ENCODE measurements at regions not wholly inside any gene's neighbourhood (a gene's known extent, or its start where the extent isn't known, plus 50 kb on each side); places are given as distances from the start of the nearest gene placed in this dataset.

- POLR2A ChIA-PET, result no interaction called here
- CTCF ChIA-PET, result no interaction called here
Observed at GRCh38 chr16:54458923-54459322, 172.3 kb upstream of the IRX3 start.

GRCh38 chr16:54456291-54456690 lies 169.7 kb upstream of the IRX3 start:
- CTCF ChIA-PET, result no interaction called here
- POLR2A ChIA-PET, result no interaction called here

GRCh38 chr16:54455030-54455725 lies 168.6 kb upstream of the IRX3 start:
- ChIA-PET CTCF (no interaction called here), POLR2A (no interaction called here)

GRCh38 chr16:54454616-54455015 lies 168.0 kb upstream of the IRX3 start:
- ChIA-PET CTCF (interaction anchor here (0.7 kb wide), 1 partner anchor 33 kb away, joined by 3 read pairs; no protein-coding TSS in a partner anchor), POLR2A (no interaction called here)

- ChIA-PET POLR2A (no interaction called here), CTCF (interaction anchor here (0.7 kb wide), 1 partner anchor 33 kb away, joined by 3 read pairs; no protein-coding TSS in a partner anchor)
Observed at GRCh38 chr16:54453871-54454270, 167.3 kb upstream of the IRX3 start.

- ChIA-PET CTCF (no interaction called here), POLR2A (no interaction called here)
Observed at GRCh38 chr16:54447576-54448440, 161.2 kb upstream of the IRX3 start.

GRCh38 chr16:54446639-54447038 lies 160.1 kb upstream of the IRX3 start:
- CTCF ChIA-PET, result no interaction called here
- POLR2A ChIA-PET, result no interaction called here

- CTCF ChIA-PET, result no interaction called here
- POLR2A ChIA-PET, result no interaction called here
Observed at GRCh38 chr16:54444851-54445458, 158.4 kb upstream of the IRX3 start.

GRCh38 chr16:54443839-54444238 lies 157.3 kb upstream of the IRX3 start:
- POLR2A ChIA-PET, result no interaction called here
- CTCF ChIA-PET, result no interaction called here

- CTCF ChIA-PET, result no interaction called here
- POLR2A ChIA-PET, result no interaction called here
Observed at GRCh38 chr16:54443352-54443751, 156.8 kb upstream of the IRX3 start.

GRCh38 chr16:54442864-54443263 lies 156.3 kb upstream of the IRX3 start:
- POLR2A ChIA-PET, result no interaction called here

GRCh38 chr16:54438469-54438868 lies 151.9 kb upstream of the IRX3 start:
- CTCF ChIA-PET, result no interaction called here

More at GRCh38 chr16:54442864-54443263, 156.3 kb upstream of the IRX3 start:
- CTCF ChIA-PET, result no interaction called here

GRCh38 chr16:54437921-54438320 lies 151.3 kb upstream of the IRX3 start:
- ChIA-PET CTCF (no interaction called here), POLR2A (no interaction called here)

More at GRCh38 chr16:54438469-54438868, 151.9 kb upstream of the IRX3 start:
- POLR2A ChIA-PET, result no interaction called here

- ChIA-PET POLR2A (no interaction called here), CTCF (no interaction called here)
Observed at GRCh38 chr16:54437401-54437800, 150.8 kb upstream of the IRX3 start.

GRCh38 chr16:54436346-54436745 lies 149.8 kb upstream of the IRX3 start:
- POLR2A ChIA-PET, result no interaction called here
- CTCF ChIA-PET, result no interaction called here

- ChIA-PET POLR2A (no interaction called here), CTCF (no interaction called here)
Observed at GRCh38 chr16:54434859-54435258, 148.3 kb upstream of the IRX3 start.

GRCh38 chr16:54432897-54433229 lies 146.3 kb upstream of the IRX3 start:
- ChIA-PET CTCF (no interaction called here), POLR2A (no interaction called here)

GRCh38 chr16:54431997-54432896 lies 145.7 kb upstream of the IRX3 start:
- ChIA-PET CTCF (no interaction called here), POLR2A (no interaction called here)

- CTCF ChIA-PET, result no interaction called here
- POLR2A ChIA-PET, result no interaction called here
Observed at GRCh38 chr16:54431041-54431996, 144.7 kb upstream of the IRX3 start.

Data from activated CD8-positive, alpha-beta memory T cell treated with anti-CD3 and anti-CD28 coated beads for 36 hours (primary cell).